HUES64 (cell line): ENCODE measurements at regions not wholly inside any gene's neighbourhood (a gene's known extent, or its start where the extent isn't known, plus 50 kb on each side); places are given as distances from the start of the nearest gene placed in this dataset.
"Not testable (repeated sequence)": the region's sequence is repeated elsewhere in the genome, so short reads cannot be mapped to it uniquely, and the experiment has no call there.

Source experiments
- H3K27ac ChIP-seq: 2 replicates; pipeline ENCODE4 v1.7.0; 2013; ENCODE audit warnings: low read depth, low read length, inconsistent platforms
- H3K27me3 ChIP-seq: 2 replicates; pipeline ENCODE4 v1.6.1; 2013; ENCODE audit warnings: mild to moderate bottlenecking, low read length; ENCODE audit not compliant: insufficient read depth
- H3K36me3 ChIP-seq: 2 replicates; pipeline ENCODE4 v1.6.1; 2013; ENCODE audit warnings: mild to moderate bottlenecking, low read length; ENCODE audit not compliant: insufficient read depth
- H3K4me1 ChIP-seq: 2 replicates; pipeline ENCODE4 v1.6.1; 2013; ENCODE audit warnings: mild to moderate bottlenecking, low read length, moderate library complexity; ENCODE audit not compliant: insufficient read depth
- H3K4me3 ChIP-seq: 2 replicates; pipeline ENCODE4 v1.5.1; 2013; ENCODE audit warnings: mild to moderate bottlenecking, low read length, moderate library complexity
- H3K9ac ChIP-seq: 2 replicates; pipeline ENCODE4 v1.6.1; 2013; ENCODE audit warnings: mild to moderate bottlenecking, low read depth, low read length
- H3K9me3 ChIP-seq: 2 replicates; pipeline ENCODE4 v1.6.1; 2013; ENCODE audit warnings: low read depth, low read length; ENCODE audit not compliant: insufficient read depth
- WGBS: fragments of 150-250, 120-280 bp; methylation state at CpG from one replicate; pipeline ENCODE4 v1.1.7; 2013; ENCODE audit warnings: missing lambda C conversion rate; 5-methylcytosine and 5-hydroxymethylcytosine counted together

- no peak overlapping the region for H3K9ac ChIP-seq
- H3K4me1 ChIP-seq = peaks cover 6% of the 10 kb centered on the region; the same call in 1 of the 2 replicates
- no peak overlapping the region for H3K4me3 ChIP-seq
- no peaks in the 10 kb centered on the region for H3K27me3 ChIP-seq
- H3K9me3 ChIP-seq = peaks cover 1% of the 10 kb centered on the region; the same call in 1 of the 2 replicates
- H3K27ac ChIP-seq = no peak overlapping the region
- 89% methylated on average over 2 of the region's 2 CpGs for WGBS
- no peaks in the 10 kb centered on the region for H3K36me3 ChIP-seq
Observed at GRCh38 chr12:46653311-46653710, 172.5 kb downstream of the SLC38A4 start.

- H3K27me3 ChIP-seq = no peaks in the 10 kb centered on the region
- no peak overlapping the region for H3K4me3 ChIP-seq
- H3K27ac ChIP-seq = no peak overlapping the region
- no peak overlapping the region for H3K9ac ChIP-seq
- H3K9me3 ChIP-seq = peaks cover 8% of the 10 kb centered on the region
- no peaks in the 10 kb centered on the region for H3K36me3 ChIP-seq
- H3K4me1 ChIP-seq = peaks cover under 1% of the 10 kb centered on the region; the same call in 1 of the 2 replicates
Observed at GRCh38 chr12:46652692-46653091, 173.1 kb downstream of the SLC38A4 start.

GRCh38 chr12:46650688-46651087 is 175.1 kb downstream of the SLC38A4 start:
- H3K9me3 ChIP-seq = peaks cover 9% of the 10 kb centered on the region
- H3K9ac ChIP-seq = no peak overlapping the region
- 94% methylated on average over 4 of the region's 4 CpGs for WGBS
- no peak overlapping the region for H3K4me3 ChIP-seq
- no peaks in the 10 kb centered on the region for H3K27me3 ChIP-seq
- H3K4me1 ChIP-seq = no peaks in the 10 kb centered on the region
- no peak overlapping the region for H3K27ac ChIP-seq
- H3K36me3 ChIP-seq = no peaks in the 10 kb centered on the region

- 90% methylated on average over 3 of the region's 4 CpGs for WGBS
- Histone ChIP-seq H3K9ac (no peak overlapping the region), H3K4me3 (no peak overlapping the region), H3K9me3 (peaks cover 9% of the 10 kb centered on the region), H3K27ac (no peak overlapping the region), H3K4me1 (no peaks in the 10 kb centered on the region), H3K27me3 (no peaks in the 10 kb centered on the region), H3K36me3 (no peaks in the 10 kb centered on the region)
Observed at GRCh38 chr12:46649433-46649832, 176.4 kb downstream of the SLC38A4 start.

GRCh38 chr12:46647034-46647433 is 178.8 kb downstream of the SLC38A4 start:
- H3K4me1 ChIP-seq = no peaks in the 10 kb centered on the region
- no peaks in the 10 kb centered on the region for H3K36me3 ChIP-seq
- 98% methylated on average over 2 of the region's 2 CpGs for WGBS
- H3K9me3 ChIP-seq = peaks cover 9% of the 10 kb centered on the region
- no peak overlapping the region for H3K9ac ChIP-seq
- H3K27ac ChIP-seq = no peak overlapping the region
- H3K4me3 ChIP-seq = no peak overlapping the region
- no peaks in the 10 kb centered on the region for H3K27me3 ChIP-seq

GRCh38 chr12:46641649-46642048 is 184.1 kb downstream of the SLC38A4 start:
- not testable (repeated sequence) for H3K4me3 ChIP-seq, H3K27me3 ChIP-seq, H3K27ac ChIP-seq, H3K9ac ChIP-seq, H3K36me3 ChIP-seq, H3K4me1 ChIP-seq
- 96% methylated on average over 2 of the region's 2 CpGs for WGBS
- H3K9me3 ChIP-seq = peaks cover 15% of the 10 kb centered on the region; the same call in 1 of the 2 replicates

- no peak overlapping the region for H3K4me3 ChIP-seq
- H3K36me3 ChIP-seq = no peaks in the 10 kb centered on the region
- H3K4me1 ChIP-seq = peaks cover 6% of the 10 kb centered on the region; the same call in 1 of the 2 replicates
- H3K9ac ChIP-seq = no peak overlapping the region
- peaks cover 29% of the 10 kb centered on the region; the same call in 1 of the 2 replicates for H3K9me3 ChIP-seq
- H3K27ac ChIP-seq = no peak overlapping the region
- H3K27me3 ChIP-seq = no peaks in the 10 kb centered on the region
Observed at GRCh38 chr12:46635818-46636217, 190.0 kb downstream of the SLC38A4 start.

- Histone ChIP-seq H3K36me3 (no peaks in the 10 kb centered on the region), H3K27ac (no peak overlapping the region), H3K9ac (no peak overlapping the region), H3K4me3 (no peak overlapping the region), H3K9me3 (no peaks in the 10 kb centered on the region; the same call in 1 of the 2 replicates), H3K4me1 (peaks cover 6% of the 10 kb centered on the region; the same call in 1 of the 2 replicates), H3K27me3 (no peaks in the 10 kb centered on the region)
- whole genome bisulfite sequencing = 88% methylated on average over 4 of the region's 4 CpGs
Observed at GRCh38 chr12:46629331-46630229, 196.2 kb downstream of the SLC38A4 start.

GRCh38 chr12:46628176-46628575 is 197.6 kb downstream of the SLC38A4 start:
- Histone ChIP-seq H3K27me3 (no peaks in the 10 kb centered on the region), H3K9ac (no peak overlapping the region), H3K9me3 (no peaks in the 10 kb centered on the region), H3K36me3 (no peaks in the 10 kb centered on the region), H3K27ac (no peak overlapping the region), H3K4me3 (no peak overlapping the region), H3K4me1 (peaks cover 10% of the 10 kb centered on the region; the same call in 1 of the 2 replicates)
- 89% methylated on average over 1 of the region's 1 CpG for WGBS

- Histone ChIP-seq H3K27me3 (no peaks in the 10 kb centered on the region), H3K36me3 (no peaks in the 10 kb centered on the region), H3K9me3 (no peaks in the 10 kb centered on the region), H3K4me3 (no peak overlapping the region), H3K4me1 (peaks cover 10% of the 10 kb centered on the region; the same call in 1 of the 2 replicates), H3K27ac (no peak overlapping the region), H3K9ac (no peak overlapping the region)
- WGBS = 96% methylated on average over 3 of the region's 3 CpGs
Observed at GRCh38 chr12:46627686-46628085, 198.1 kb downstream of the SLC38A4 start.

GRCh38 chr12:46619474-46619873 is 206.3 kb downstream of the SLC38A4 start:
- H3K27ac ChIP-seq, H3K4me1 ChIP-seq, H3K4me3 ChIP-seq, H3K36me3 ChIP-seq, H3K9ac ChIP-seq, H3K27me3 ChIP-seq: not testable (repeated sequence)
- peaks cover 25% of the 10 kb centered on the region for H3K9me3 ChIP-seq
- 81% methylated on average over 4 of the region's 5 CpGs for WGBS
